ENCODE measurements at regions not wholly inside any gene's neighbourhood (a gene's known extent, or its start where the extent isn't known, plus 50 kb on each side); places are given as distances from the start of the nearest gene placed in this dataset.

DNA sequence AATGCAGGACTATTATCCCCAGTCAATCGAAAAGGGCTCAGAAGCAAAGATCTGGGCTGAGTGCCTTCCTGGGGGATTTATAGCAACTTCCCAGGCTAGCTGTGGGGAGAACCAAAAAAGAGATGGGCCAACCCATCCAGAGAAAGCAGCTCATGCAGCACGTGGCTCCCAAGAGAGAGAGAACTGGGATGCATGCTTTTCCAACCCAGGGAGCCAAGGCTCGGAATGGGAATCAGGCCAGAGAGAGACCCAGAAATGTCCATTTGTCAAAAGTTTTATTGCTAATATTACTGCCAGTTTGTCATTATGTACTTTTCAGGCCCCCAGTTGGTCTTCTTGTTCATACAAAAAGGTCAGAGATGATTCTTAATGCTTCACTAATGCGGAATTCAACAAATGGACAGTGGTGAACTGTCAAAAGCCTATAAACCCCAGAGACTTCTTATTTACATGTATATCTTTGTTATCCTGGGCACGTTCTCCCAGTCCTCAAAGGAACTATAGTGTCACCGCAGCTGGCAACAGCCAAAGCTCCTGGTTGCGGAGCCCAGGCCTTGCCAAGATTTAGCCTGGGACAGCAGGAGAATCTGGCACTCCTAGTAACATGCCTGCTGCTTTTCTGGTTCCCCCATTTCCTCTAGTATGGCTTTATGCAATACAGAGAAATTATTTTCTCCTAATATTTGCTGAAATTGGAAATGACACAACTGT, 139.1 kb upstream of the POU3F2 start:
- no peaks in the 10 kb centered on the region for H3K27me3 ChIP-seq
- no peak for DNase-seq
- no peaks in the 10 kb centered on the region for H3K4me1 ChIP-seq
- H3K9me3 ChIP-seq: no peaks in the 10 kb centered on the region
- H3K27ac ChIP-seq: no peak overlapping the region
- H3K36me3 ChIP-seq: no peaks in the 10 kb centered on the region
- TF ChIP-seq, protein P1, sequence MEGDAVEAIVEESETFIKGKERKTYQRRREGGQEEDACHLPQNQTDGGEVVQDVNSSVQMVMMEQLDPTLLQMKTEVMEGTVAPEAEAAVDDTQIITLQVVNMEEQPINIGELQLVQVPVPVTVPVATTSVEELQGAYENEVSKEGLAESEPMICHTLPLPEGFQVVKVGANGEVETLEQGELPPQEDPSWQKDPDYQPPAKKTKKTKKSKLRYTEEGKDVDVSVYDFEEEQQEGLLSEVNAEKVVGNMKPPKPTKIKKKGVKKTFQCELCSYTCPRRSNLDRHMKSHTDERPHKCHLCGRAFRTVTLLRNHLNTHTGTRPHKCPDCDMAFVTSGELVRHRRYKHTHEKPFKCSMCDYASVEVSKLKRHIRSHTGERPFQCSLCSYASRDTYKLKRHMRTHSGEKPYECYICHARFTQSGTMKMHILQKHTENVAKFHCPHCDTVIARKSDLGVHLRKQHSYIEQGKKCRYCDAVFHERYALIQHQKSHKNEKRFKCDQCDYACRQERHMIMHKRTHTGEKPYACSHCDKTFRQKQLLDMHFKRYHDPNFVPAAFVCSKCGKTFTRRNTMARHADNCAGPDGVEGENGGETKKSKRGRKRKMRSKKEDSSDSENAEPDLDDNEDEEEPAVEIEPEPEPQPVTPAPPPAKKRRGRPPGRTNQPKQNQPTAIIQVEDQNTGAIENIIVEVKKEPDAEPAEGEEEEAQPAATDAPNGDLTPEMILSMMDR (IDR thresholded peaks at IDR 0.05): no peak
- no peak overlapping the region for H3K4me3 ChIP-seq

DNA sequence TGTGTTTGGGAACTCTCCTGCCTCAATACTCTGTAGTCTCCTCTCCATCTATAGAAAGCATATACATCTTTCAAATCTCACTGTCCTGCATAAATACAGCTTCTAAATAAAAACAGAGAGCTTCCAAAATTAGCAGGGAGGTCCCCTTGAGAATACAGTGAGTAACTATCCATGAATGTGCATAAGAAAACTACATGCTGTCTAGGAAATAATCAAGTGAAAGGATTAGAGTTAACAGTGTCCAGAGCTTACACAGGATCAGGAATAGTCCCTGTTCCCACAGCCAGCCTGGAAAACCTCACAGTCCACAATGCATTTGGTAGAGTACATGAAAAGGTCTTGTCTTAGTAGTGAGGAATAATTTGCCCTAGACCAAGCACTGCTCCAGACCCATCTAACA, 123.0 kb upstream of the POU3F2 start:
- no peak for TF ChIP-seq POLR2A (IDR thresholded peaks at IDR 0.05)
- H3K27ac ChIP-seq: no peak overlapping the region
- H3K36me3 ChIP-seq: no peaks in the 10 kb centered on the region
- H3K4me1 ChIP-seq: no peaks in the 10 kb centered on the region
- no peak overlapping the region for H3K4me3 ChIP-seq
- DNase-seq: no peak
- no peaks in the 10 kb centered on the region for H3K27me3 ChIP-seq
- H3K9me3 ChIP-seq: no peaks in the 10 kb centered on the region

DNA sequence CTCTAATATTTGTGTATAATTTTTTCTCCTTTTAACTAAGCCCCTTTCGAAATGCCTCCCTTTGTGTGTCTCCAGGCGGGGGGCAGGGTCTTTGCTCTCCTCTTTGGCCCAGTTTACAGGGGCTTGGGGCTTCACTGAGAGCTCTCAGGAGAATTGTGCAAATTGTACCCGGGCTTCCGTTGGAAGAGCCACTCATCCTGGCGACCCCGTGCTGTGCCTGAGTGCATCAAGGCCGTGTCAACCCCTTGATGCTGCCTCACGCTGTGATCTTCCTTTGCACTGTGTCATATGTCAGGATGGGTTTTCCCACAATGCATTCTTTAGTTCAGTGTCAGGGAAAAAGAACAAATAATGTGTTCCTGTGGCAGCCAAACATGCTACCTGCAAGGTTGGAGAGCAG, 118.0 kb upstream of the POU3F2 start:
- Histone ChIP-seq H3K27ac (no peak overlapping the region), H3K4me3 (no peak overlapping the region), H3K9me3 (no peaks in the 10 kb centered on the region), H3K4me1 (no peaks in the 10 kb centered on the region), H3K36me3 (no peaks in the 10 kb centered on the region), H3K27me3 (no peaks in the 10 kb centered on the region)
- no peak for DNase-seq
- no peak for TF ChIP-seq POLR2A (IDR thresholded peaks at IDR 0.05)
- TF ChIP-seq, protein P1 (IDR thresholded peaks at IDR 0.05): no peak

DNA sequence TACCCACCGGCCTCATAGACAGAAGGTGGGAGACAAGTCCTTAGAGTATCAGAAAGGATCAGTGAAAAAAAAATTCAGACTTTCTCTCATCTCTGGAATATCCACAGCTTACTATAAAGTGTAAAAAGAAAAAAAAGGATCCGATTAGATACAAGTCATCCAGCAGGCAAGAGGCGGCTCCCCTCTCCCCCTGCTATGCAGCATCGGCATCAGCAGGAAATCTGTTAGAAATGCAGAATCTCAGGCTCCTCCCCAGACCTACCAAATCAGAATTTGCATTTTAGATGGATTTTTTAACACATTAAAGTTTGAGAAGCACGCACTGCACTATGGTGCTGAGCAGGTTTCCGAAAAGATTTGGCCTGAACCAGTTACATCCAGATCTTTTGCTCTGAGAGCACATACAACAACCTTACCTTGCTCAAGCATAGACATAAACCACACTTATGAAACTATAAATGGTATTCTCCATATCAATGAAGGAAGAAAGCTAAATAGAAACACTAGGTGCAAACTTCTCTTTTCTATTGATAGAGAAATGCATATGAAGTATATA, 117.0 kb upstream of the POU3F2 start:
- DNase-seq: no peak
- no peak overlapping the region for H3K4me3 ChIP-seq
- H3K36me3 ChIP-seq: no peaks in the 10 kb centered on the region
- no peaks in the 10 kb centered on the region for H3K27me3 ChIP-seq
- no peak for TF ChIP-seq POLR2A (IDR thresholded peaks at IDR 0.05)
- TF ChIP-seq, protein P1 (IDR thresholded peaks at IDR 0.05): no peak
- H3K4me1 ChIP-seq: no peaks in the 10 kb centered on the region
- H3K9me3 ChIP-seq: no peaks in the 10 kb centered on the region
- no peak overlapping the region for H3K27ac ChIP-seq

DNA sequence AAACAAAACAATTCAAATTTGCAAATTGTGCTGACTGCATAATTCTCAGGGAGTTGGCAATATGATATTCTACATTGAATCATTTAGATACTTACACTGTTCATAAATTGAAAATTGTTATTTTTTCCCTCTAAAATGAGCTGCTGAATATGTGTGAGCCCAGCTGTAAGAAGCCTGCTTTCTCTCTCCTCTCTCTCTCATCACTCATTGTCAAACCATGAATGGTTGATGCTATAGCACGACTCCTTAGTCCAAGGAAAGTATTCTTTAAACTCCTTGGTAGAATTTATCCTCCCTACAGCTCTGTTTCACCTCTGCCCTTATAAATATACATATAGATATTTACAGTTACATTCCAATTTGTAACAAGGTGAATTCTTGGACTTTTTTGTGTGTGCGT, 116.4 kb upstream of the POU3F2 start:
- Histone ChIP-seq H3K36me3 (no peaks in the 10 kb centered on the region), H3K4me1 (no peaks in the 10 kb centered on the region), H3K9me3 (no peaks in the 10 kb centered on the region), H3K27ac (no peak overlapping the region), H3K27me3 (no peaks in the 10 kb centered on the region), H3K4me3 (no peak overlapping the region)
- DNase-seq: no peak
- no peak for TF ChIP-seq POLR2A (IDR thresholded peaks at IDR 0.05)
- TF ChIP-seq, protein P1 (IDR thresholded peaks at IDR 0.05): no peak

DNA sequence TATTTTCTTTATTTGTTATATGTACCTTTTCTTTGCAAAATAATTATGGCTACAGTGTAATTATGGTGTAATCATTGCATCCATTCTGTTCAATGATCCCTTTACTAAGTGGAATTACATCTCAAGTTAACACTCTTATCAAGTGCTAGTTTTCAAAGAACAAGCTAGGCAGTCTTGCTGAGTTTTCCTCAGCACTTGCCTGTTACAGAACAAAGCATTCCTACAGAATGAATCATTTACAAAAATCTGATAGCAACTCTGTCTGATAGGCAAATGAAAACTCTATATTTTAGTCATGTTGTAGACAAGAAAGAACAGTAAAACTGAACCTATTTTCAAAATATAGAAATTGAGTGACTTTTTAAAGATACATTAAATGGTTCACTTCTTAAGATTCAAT, 109.8 kb upstream of the POU3F2 start:
- DNase-seq: no peak
- H3K9me3 ChIP-seq: no peaks in the 10 kb centered on the region
- no peak overlapping the region for H3K27ac ChIP-seq
- H3K27me3 ChIP-seq: no peaks in the 10 kb centered on the region
- H3K36me3 ChIP-seq: no peaks in the 10 kb centered on the region
- H3K4me1 ChIP-seq: no peaks in the 10 kb centered on the region
- no peak overlapping the region for H3K4me3 ChIP-seq
- no peak for TF ChIP-seq POLR2A (IDR thresholded peaks at IDR 0.05)
- TF ChIP-seq, protein P1 (IDR thresholded peaks at IDR 0.05): no peak
